Brain microvascular endothelial cell (primary cell): ENCODE measurements at regions not wholly inside any gene's neighbourhood (a gene's known extent, or its start where the extent isn't known, plus 50 kb on each side); places are given as distances from the start of the nearest gene placed in this dataset.

Source experiments
- DNase-seq: peaks from one replicate; pipeline ENCODE4 v3.0.0-alpha.2; 2020
- H3K27ac ChIP-seq: fragments of 250-450 bp; sonication (Bioruptor Pico); 2 replicates; pipeline ENCODE4 v1.5.1; 2020; ENCODE audit warnings: mild to moderate bottlenecking, moderate library complexity
- H3K27me3 ChIP-seq: fragments of 250-450 bp; sonication (Bioruptor Pico); replicated peaks from 2 replicates; pipeline ENCODE4 v1.5.1; 2020; ENCODE audit warnings: mild to moderate bottlenecking
- H3K36me3 ChIP-seq: fragments of 250-450 bp; sonication (Bioruptor Pico); replicated peaks from 2 replicates; pipeline ENCODE4 v1.5.1; 2020; ENCODE audit warnings: mild to moderate bottlenecking
- H3K4me3 ChIP-seq: 2 replicates; pipeline ENCODE4 v1.5.1; 2011; ENCODE audit warnings: low read depth, mild to moderate bottlenecking, control low read depth, low read length, moderate library complexity
- in situ Hi-C: cut with HindIII; loops from 2 replicates; pipeline ENCODE4 v1.10.0; 2017; ENCODE audit warnings: low sequenced_read_pairs, low pct_ligation_motif_present
- TF ChIP-seq, protein P1 (sequence below): IDR thresholded peaks from 2 replicates; pipeline ENCODE4 v1.5.1; 2011; ENCODE audit warnings: low read depth, mild to moderate bottlenecking, moderate library complexity, low read length, control low read depth, inconsistent platforms; ENCODE audit errors: missing control alignments

DNA sequence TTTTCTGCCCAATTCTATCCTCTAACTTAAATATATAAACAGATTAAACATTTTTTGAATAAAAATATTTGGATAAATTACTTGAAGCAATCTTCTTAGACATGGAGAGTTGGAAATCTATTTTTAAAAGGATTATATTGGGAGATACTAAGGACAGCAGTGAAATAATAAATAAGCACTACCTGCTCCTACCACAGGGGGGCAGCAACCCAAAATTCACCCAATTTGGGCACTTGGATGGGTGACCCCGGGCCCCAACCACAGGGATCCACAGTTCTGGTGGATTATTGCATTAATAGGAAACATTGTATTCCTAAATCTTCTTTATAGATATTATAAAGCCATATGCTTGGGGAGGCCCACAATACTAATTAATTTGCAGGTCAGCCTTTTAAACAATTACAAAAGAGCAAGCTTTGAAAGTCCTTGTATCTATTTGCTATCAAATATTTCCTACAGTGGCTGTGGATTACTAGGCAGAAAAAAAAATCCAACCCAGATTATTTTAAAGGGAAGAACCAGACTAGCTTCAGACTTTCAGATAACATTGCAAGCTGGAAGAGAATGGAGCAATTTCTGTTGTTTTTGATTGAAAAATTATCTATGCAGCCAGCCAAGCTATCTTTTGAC is 66.4 kb upstream of the PDE10A start:
- H3K4me3 ChIP-seq: no peak overlapping the region
- TF ChIP-seq, protein P1, sequence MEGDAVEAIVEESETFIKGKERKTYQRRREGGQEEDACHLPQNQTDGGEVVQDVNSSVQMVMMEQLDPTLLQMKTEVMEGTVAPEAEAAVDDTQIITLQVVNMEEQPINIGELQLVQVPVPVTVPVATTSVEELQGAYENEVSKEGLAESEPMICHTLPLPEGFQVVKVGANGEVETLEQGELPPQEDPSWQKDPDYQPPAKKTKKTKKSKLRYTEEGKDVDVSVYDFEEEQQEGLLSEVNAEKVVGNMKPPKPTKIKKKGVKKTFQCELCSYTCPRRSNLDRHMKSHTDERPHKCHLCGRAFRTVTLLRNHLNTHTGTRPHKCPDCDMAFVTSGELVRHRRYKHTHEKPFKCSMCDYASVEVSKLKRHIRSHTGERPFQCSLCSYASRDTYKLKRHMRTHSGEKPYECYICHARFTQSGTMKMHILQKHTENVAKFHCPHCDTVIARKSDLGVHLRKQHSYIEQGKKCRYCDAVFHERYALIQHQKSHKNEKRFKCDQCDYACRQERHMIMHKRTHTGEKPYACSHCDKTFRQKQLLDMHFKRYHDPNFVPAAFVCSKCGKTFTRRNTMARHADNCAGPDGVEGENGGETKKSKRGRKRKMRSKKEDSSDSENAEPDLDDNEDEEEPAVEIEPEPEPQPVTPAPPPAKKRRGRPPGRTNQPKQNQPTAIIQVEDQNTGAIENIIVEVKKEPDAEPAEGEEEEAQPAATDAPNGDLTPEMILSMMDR: peak; percentile 78
- no peak overlapping the region for H3K27ac ChIP-seq
- peak; percentile 36 for DNase-seq
- no peaks in the 10 kb centered on the region for H3K36me3 ChIP-seq
- in situ Hi-C loops: no loop called here
- H3K27me3 ChIP-seq: no peaks in the 10 kb centered on the region

- no peak for DNase-seq
- H3K4me3 ChIP-seq: no peak overlapping the region
- no peaks in the 10 kb centered on the region for H3K27me3 ChIP-seq
- TF ChIP-seq, protein P1: no peak
- no peaks in the 10 kb centered on the region for H3K36me3 ChIP-seq
- no peak overlapping the region for H3K27ac ChIP-seq
- in situ Hi-C loops: no loop called here
Observed at GRCh38 chr6:165728216-165728615, 65.2 kb upstream of the PDE10A start.

- in situ Hi-C loops: no loop called here
- Histone ChIP-seq H3K4me3 (no peak overlapping the region), H3K27ac (no peak overlapping the region), H3K36me3 (no peaks in the 10 kb centered on the region), H3K27me3 (no peaks in the 10 kb centered on the region)
- TF ChIP-seq, protein P1: no peak
- DNase-seq: peak; percentile 52
Observed at GRCh38 chr6:165726965-165727381, 63.9 kb upstream of the PDE10A start.

GRCh38 chr6:165726290-165726875 is 63.3 kb upstream of the PDE10A start:
- TF ChIP-seq, protein P1: no peak
- Histone ChIP-seq H3K27me3 (no peaks in the 10 kb centered on the region), H3K27ac (no peak overlapping the region), H3K4me3 (no peak overlapping the region), H3K36me3 (no peaks in the 10 kb centered on the region)
- in situ Hi-C loops: no loop called here
- DNase-seq: no peak

DNA sequence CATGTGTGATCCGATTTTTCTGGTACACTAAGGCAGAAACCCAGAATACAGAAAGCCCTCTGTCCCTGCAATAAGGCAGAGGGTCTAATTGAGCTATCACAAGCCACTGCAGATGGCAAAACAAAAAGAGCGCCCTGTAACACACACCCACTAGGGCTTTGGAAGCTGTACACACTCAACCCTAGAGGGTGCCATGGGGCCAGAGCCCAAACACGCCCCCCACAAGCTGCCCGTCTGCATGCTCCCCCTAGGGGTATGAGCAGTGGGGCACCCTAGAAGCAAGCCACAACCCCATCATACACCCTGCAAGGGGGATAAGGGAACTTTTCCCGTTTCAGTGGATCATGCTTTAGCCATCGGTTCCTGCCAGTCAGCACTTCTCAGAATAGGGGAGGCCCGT is 62.2 kb upstream of the PDE10A start:
- in situ Hi-C loops: no loop called here
- DNase-seq: no peak
- Histone ChIP-seq H3K27ac (no peak overlapping the region), H3K27me3 (no peaks in the 10 kb centered on the region), H3K36me3 (no peaks in the 10 kb centered on the region), H3K4me3 (no peak overlapping the region)
- TF ChIP-seq, protein P1: peak; percentile 5

- in situ Hi-C loops: no loop called here
- TF ChIP-seq, protein P1: no peak
- no peak overlapping the region for H3K4me3 ChIP-seq
- H3K27ac ChIP-seq: no peak overlapping the region
- no peaks in the 10 kb centered on the region for H3K27me3 ChIP-seq
- no peaks in the 10 kb centered on the region for H3K36me3 ChIP-seq
- no peak for DNase-seq
Observed at GRCh38 chr6:165723326-165723725, 60.3 kb upstream of the PDE10A start.
